K562 (cell line): ENCODE measurements at regions not wholly inside any gene's neighbourhood (a gene's known extent, or its start where the extent isn't known, plus 50 kb on each side); places are given as distances from the start of the nearest gene placed in this dataset.

Experiments used
- ATAC-seq: fragments of 200-7000 bp; cut with Tn5 transposase; 3 replicates; pipeline ENCODE4 v1.9.1; 2020; ENCODE audit warnings: moderate library complexity
- BruUV-seq: library from RNA; stranded (reverse); fragments of 400-500 nt; replicated peaks from 2 replicates; lab custom pipeline; 2021; lab: Mats Ljungman, UMichigan
- CTCF ChIA-PET: fragments of 300-600 bp; formaldehyde crosslinking; extraction: SDS; loops from one replicate; lab custom pipeline; 2021; ENCODE audit warnings: low intra/inter-chr PET ratio; lab: Yijun Ruan, JAX
- POLR2A ChIA-PET: fragments of 300-600, 350-650 bp; sonication (Branson Sonifier 250); formaldehyde crosslinking; extraction: SDS; loops from one replicate; lab custom pipeline; 2021; ENCODE audit warnings: antibody characterized with exemption, inconsistent platforms; lab: Yijun Ruan, JAX
- DNase-seq, 4 experiments: peaks; one replicate each; pipeline versions ENCODE4 v3.0.0 to v3.0.0-alpha.2; 2011 to 2018; ENCODE audit warnings: low spot score in 3 of 4, mixed read lengths in 3 of 4; ENCODE audit errors: extremely low read depth in 1 of 4
- FAIRE-seq: peaks from 2 replicates; lab custom pipeline; 2011; peaks lifted over from hg19 to GRCh38; lab: Jason Lieb, UNC
- H2AFZ ChIP-seq: 2 replicates; pipeline ENCODE4 v1.6.0; 2011; ENCODE audit warnings: low read depth, low read length, control low read depth, inconsistent platforms
- H3K27ac ChIP-seq: fragments of 200-600 bp; 3 replicates; pipeline ENCODE4 v1.8.0; 2011; ENCODE audit warnings: low read depth, mild to moderate bottlenecking, control low read depth, inconsistent platforms, low read length, moderate library complexity, mixed read lengths; ENCODE audit errors: extremely low read depth
- H3K27me3 ChIP-seq, 2 experiments: fragments of 300-600 bp in 1 of 2; 2 replicates in 1 of 2; 3 replicates in 1 of 2; pipeline versions ENCODE4 v1.6.0 to v1.8.0; 2011; ENCODE audit warnings: inconsistent platforms in 2 of 2, low read length in 2 of 2, mild to moderate bottlenecking in 1 of 2, mixed read lengths in 1 of 2, moderate library complexity in 1 of 2; ENCODE audit not compliant: control insufficient read depth in 2 of 2, insufficient read depth in 2 of 2
- H3K36me3 ChIP-seq: fragments of 300-600 bp; 3 replicates; pipeline ENCODE4 v1.8.0; 2011; ENCODE audit warnings: mild to moderate bottlenecking, low read length, inconsistent platforms; ENCODE audit not compliant: control insufficient read depth, insufficient read depth
- H3K4me1 ChIP-seq, 2 experiments: fragments of 200-600 bp in 1 of 2; replicated peaks in 1 of 2; 2 replicates in 1 of 2; 3 replicates in 1 of 2; pipeline versions ENCODE4 v1.5.1 to v1.8.0; 2011; ENCODE audit warnings: inconsistent platforms in 2 of 2, low read length in 2 of 2, mild to moderate bottlenecking in 1 of 2, mixed read lengths in 1 of 2, moderate library complexity in 1 of 2; ENCODE audit not compliant: control insufficient read depth in 2 of 2, insufficient read depth in 2 of 2
- H3K4me2 ChIP-seq: 2 replicates; pipeline ENCODE4 v1.6.1; 2011; ENCODE audit warnings: low read length, control low read depth, inconsistent platforms, mixed read lengths; ENCODE audit not compliant: insufficient read depth
- H3K4me3 ChIP-seq: fragments of 200-600 bp; sonication (generic), shearing (Covaris generic); 2 replicates; pipeline ENCODE4 v1.5.1; 2016; ENCODE audit warnings: control low read depth, inconsistent platforms
- H3K79me2 ChIP-seq: fragments of 200-600 bp; 3 replicates; pipeline ENCODE4 v1.8.0; 2011; ENCODE audit warnings: low read length, inconsistent platforms; ENCODE audit not compliant: control insufficient read depth, insufficient read depth
- H3K9ac ChIP-seq, 2 experiments: 2 replicates each; pipeline versions ENCODE4 v1.6.0 to v1.6.1; 2011; ENCODE audit warnings: low read depth in 2 of 2, low read length in 2 of 2, control low read depth in 1 of 2, inconsistent platforms in 1 of 2, mild to moderate bottlenecking in 1 of 2, mixed read lengths in 1 of 2; ENCODE audit not compliant: insufficient read depth in 1 of 2
- H3K9me1 ChIP-seq: one replicate; pipeline ENCODE4 v1.6.0; 2011; ENCODE audit warnings: inconsistent platforms, mild to moderate bottlenecking, low read length, moderate library complexity; ENCODE audit not compliant: control insufficient read depth, insufficient read depth
- H3K9me3 ChIP-seq: replicated peaks from 2 replicates; pipeline ENCODE4 v1.5.1; 2011; ENCODE audit warnings: low read depth, low read length, inconsistent platforms; ENCODE audit not compliant: control insufficient read depth, insufficient read depth
- H4K20me1 ChIP-seq: replicated peaks from 2 replicates; pipeline ENCODE4 v1.6.1; 2011; ENCODE audit warnings: low read length, inconsistent platforms, mixed read lengths; ENCODE audit not compliant: control insufficient read depth, insufficient read depth
- DIDO1 ChIP-seq: fragments of 450-650 bp; IDR thresholded peaks from 2 replicates; pipeline ENCODE4 v1.6.1; 2016; ENCODE audit warnings: low read depth, missing biosample characterization, missing genetic modification characterization
- GATA2 ChIP-seq: sonication (generic); formaldehyde crosslinking; IDR thresholded peaks from 2 replicates; pipeline ENCODE4 v1.4.0; 2020; ENCODE audit warnings: mild to moderate bottlenecking, missing genetic modification reagents
- KAT7 ChIP-seq: sonication (generic); formaldehyde crosslinking; IDR thresholded peaks from 2 replicates; pipeline ENCODE4 v1.8.0; 2022; ENCODE audit warnings: missing genetic modification reagents, mild to moderate bottlenecking, borderline replicate concordance
- PHB ChIP-seq: fragments of 250-450 bp; sonication (Bioruptor Pico); IDR thresholded peaks from 2 replicates; pipeline ENCODE4 v1.5.0; 2021
- RFX1 ChIP-seq: fragments of 450-650 bp; IDR thresholded peaks from 2 replicates; pipeline ENCODE4 v1.6.1; 2016; ENCODE audit warnings: mild to moderate bottlenecking, moderate library complexity
- TAF9B ChIP-seq: fragments of 450-650 bp; IDR thresholded peaks from 2 replicates; pipeline ENCODE4 v1.6.1; 2018; ENCODE audit warnings: mild to moderate bottlenecking; ENCODE audit not compliant: partially characterized antibody
- YY1 ChIP-seq, 3 experiments: IDR thresholded peaks; 2 replicates each; pipeline ENCODE4 v1.6.1; 2011; ENCODE audit warnings: low read length in 2 of 3, mild to moderate bottlenecking in 2 of 3, moderate library complexity in 2 of 3, borderline replicate concordance in 1 of 3, control low read depth in 1 of 3, low read depth in 1 of 3; ENCODE audit not compliant: insufficient read depth in 3 of 3, insufficient replicate concordance in 2 of 3, control insufficient read depth in 1 of 3, insufficient read length in 1 of 3; ENCODE audit errors: extremely low read depth in 1 of 3
- ZFP1 ChIP-seq: fragments of 450-650 bp; formaldehyde crosslinking; IDR thresholded peaks from 2 replicates; pipeline ENCODE4 v1.4.0; 2020; ENCODE audit warnings: mild to moderate bottlenecking, mixed read lengths
- ZNF57 ChIP-seq: fragments of 450-650 bp; formaldehyde crosslinking; IDR thresholded peaks from 2 replicates; pipeline ENCODE4 v1.4.0; 2020; ENCODE audit warnings: mild to moderate bottlenecking, moderate library complexity
- ZNF584 ChIP-seq: fragments of 200-800 bp; sonication (Bioruptor generic); IDR thresholded peaks from 2 replicates; pipeline ENCODE4 v1.6.1; 2016; ENCODE audit warnings: low read depth, mild to moderate bottlenecking, missing genetic modification characterization, missing compliant biosample characterization
- ZNF76 ChIP-seq: fragments of 250-450 bp; sonication (Bioruptor Pico); IDR thresholded peaks from 2 replicates; pipeline ENCODE4 v1.4.0; 2020; ENCODE audit warnings: mild to moderate bottlenecking, moderate library complexity, borderline replicate concordance
- WGBS: fragments of 100-300 bp; shearing (Covaris generic); methylation state at CpG from one replicate; pipeline ENCODE4 v1.1.6; 2016; ENCODE audit warnings: low coverage, mixed read lengths; ENCODE audit not compliant: insufficient coverage; ENCODE audit errors: missing lambda C conversion rate; 5-methylcytosine and 5-hydroxymethylcytosine counted together
- in situ Hi-C: fragments of 300-500 bp; cut with MboI; formaldehyde crosslinking; loops from 4 replicates; pipeline ENCODE4 v1.15.0; 2018; ENCODE audit warnings: inconsistent platforms, mixed read lengths
- intact Hi-C: fragments of 100-400 bp; cut with micrococcal nuclease; formaldehyde crosslinking; loops from 2 replicates; pipeline ENCODE4 v1.14.2; 2022
- TF ChIP-seq, protein P1 (sequence below): fragments of 250-450 bp; sonication (Bioruptor Pico); IDR thresholded peaks from 2 replicates; pipeline ENCODE4 v1.4.0; 2020; ENCODE audit warnings: mild to moderate bottlenecking
- TF ChIP-seq, protein P2 (sequence below), 2 experiments: fragments of 200-800 bp in 1 of 2; sonication (Bioruptor generic) in 1 of 2; sonication (generic) in 1 of 2; formaldehyde crosslinking in 1 of 2; IDR thresholded peaks in 1 of 2; conservative IDR thresholded peaks in 1 of 2; 2 replicates each; pipeline versions ENCODE4 v1.5.0 to v1.6.1; 2016 to 2020; ENCODE audit warnings: missing compliant biosample characterization in 1 of 2, missing genetic modification characterization in 1 of 2, missing genetic modification reagents in 1 of 2

DNA sequence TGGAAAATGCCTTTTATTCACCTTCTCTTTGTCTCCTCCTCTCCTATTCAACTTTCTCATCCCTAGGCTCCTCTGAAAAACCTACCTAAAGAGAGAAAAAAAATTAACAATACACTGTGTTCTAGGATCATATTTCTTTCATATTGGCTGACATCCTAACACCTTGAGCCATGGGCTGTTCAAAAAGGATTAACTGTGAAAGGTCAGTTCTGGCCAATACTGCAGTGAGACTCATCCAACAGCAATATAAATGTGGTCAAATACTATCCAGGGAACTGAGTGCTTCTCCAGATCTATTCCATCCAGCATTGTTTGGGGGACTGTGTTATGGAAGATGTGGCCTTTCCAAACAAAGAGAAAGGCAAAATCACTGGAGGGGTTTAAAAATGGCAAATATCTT, 131.1 kb upstream of the MOCS2 start:
- Histone ChIP-seq H3K27me3 (peaks cover 0 to 2% of the 10 kb centered on the region in 2 experiments; a peak in 1 of 5 replicates), H3K27ac (no peak overlapping the region), H2AFZ (no peak overlapping the region), H3K4me2 (no peak overlapping the region), H3K9me1 (no peaks in the 10 kb centered on the region), H3K4me3 (no peak overlapping the region), H3K9me3 (no peaks in the 10 kb centered on the region), H3K79me2 (no peaks in the 10 kb centered on the region), H3K4me1 (no peaks in the 10 kb centered on the region), H4K20me1 (no peaks in the 10 kb centered on the region), H3K9ac (no peak overlapping the region)
- intact Hi-C loops, result no loop called here
- DNase-seq (no peak), FAIRE-seq (no peak), ATAC-seq (no peak)
- CTCF ChIA-PET, result no interaction called here
- POLR2A ChIA-PET, result no interaction called here
- BruUV-seq, result no TSS peak
- no peak for TF ChIP-seq GATA2
- TF ChIP-seq PHB (CRISPR knock-in tag), result no peak
- TF ChIP-seq YY1 (IDR thresholded peaks at IDR 0.05; ENCODE audit: borderline replicate concordance in 1 of 3, control insufficient read depth in 1 of 3, extremely low read depth in 1 of 3, insufficient read depth in 3 of 3, insufficient read length in 1 of 3, insufficient replicate concordance in 2 of 3, low read depth in 1 of 3, low read length in 2 of 3), result no peak
- 0 out of 2 replicates have a peak, but pooled peaks have one; percentile 15 for TF ChIP-seq RFX1
- TF ChIP-seq, all 486 proteins: peak for 1
- in situ Hi-C loops, result no loop called here
- H3K36me3 ChIP-seq, result no peaks in the 10 kb centered on the region

DNA sequence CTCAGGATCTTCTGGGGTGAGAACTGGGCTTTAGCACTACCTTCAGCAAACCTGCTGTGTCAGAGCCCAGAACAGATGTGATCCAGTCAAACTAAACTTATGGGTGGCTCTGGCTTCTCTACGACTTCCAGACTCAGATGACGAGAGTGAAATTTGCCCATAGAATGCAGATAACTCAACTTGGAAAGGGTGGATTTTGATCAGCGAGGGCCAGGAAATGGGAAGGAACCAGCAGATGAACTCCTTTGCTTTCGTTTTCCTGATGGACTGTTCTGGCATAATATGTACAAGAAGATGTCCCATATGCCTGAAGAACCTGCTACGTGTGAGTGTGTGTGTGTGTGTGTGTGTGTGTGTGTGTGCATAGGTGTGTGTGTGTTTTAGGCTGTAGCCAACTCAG, 132.0 kb upstream of the MOCS2 start:
- in situ Hi-C loops, result no loop called here
- no peak overlapping the region; the same call in 1 of the 2 replicates for H3K4me2 ChIP-seq
- 10% methylated on average over 5 of the region's 5 CpGs for WGBS
- no peaks in the 10 kb centered on the region for H3K36me3 ChIP-seq
- no peak for FAIRE-seq
- no peaks in the 10 kb centered on the region for H3K9me3 ChIP-seq
- intact Hi-C loops, result no loop called here
- no TSS peak for BruUV-seq
- no peak overlapping the region for H3K27ac ChIP-seq
- H3K9me1 ChIP-seq, result no peaks in the 10 kb centered on the region
- H4K20me1 ChIP-seq, result no peaks in the 10 kb centered on the region
- no peak for DNase-seq
- no peak for ATAC-seq
- H3K4me3 ChIP-seq, result no peak overlapping the region
- H3K4me1 ChIP-seq, result peaks cover 0 to 6% of the 10 kb centered on the region in 2 experiments; a peak in 2 of 5 replicates
- H3K9ac ChIP-seq, result no peak overlapping the region
- ChIA-PET POLR2A (no interaction called here), CTCF (no interaction called here)
- no peaks in the 10 kb centered on the region for H3K79me2 ChIP-seq
- TF ChIP-seq KAT7 (CRISPR knock-in tag) (no peak), ZNF584 (no peak), ZNF57 (no peak), GATA2 (no peak), ZNF76 (CRISPR knock-in tag) (no peak), TAF9B (no peak), ZFP1 (CRISPR knock-in tag) (no peak), DIDO1 (tag) (no peak)
- TF ChIP-seq, protein P1, sequence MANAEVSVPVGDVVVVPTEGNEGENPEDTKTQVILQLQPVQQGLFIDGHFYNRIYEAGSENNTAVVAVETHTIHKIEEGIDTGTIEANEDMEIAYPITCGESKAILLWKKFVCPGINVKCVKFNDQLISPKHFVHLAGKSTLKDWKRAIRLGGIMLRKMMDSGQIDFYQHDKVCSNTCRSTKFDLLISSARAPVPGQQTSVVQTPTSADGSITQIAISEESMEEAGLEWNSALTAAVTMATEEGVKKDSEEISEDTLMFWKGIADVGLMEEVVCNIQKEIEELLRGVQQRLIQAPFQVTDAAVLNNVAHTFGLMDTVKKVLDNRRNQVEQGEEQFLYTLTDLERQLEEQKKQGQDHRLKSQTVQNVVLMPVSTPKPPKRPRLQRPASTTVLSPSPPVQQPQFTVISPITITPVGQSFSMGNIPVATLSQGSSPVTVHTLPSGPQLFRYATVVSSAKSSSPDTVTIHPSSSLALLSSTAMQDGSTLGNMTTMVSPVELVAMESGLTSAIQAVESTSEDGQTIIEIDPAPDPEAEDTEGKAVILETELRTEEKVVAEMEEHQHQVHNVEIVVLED (CRISPR knock-in tag), result no peak
- TF ChIP-seq, protein P2, sequence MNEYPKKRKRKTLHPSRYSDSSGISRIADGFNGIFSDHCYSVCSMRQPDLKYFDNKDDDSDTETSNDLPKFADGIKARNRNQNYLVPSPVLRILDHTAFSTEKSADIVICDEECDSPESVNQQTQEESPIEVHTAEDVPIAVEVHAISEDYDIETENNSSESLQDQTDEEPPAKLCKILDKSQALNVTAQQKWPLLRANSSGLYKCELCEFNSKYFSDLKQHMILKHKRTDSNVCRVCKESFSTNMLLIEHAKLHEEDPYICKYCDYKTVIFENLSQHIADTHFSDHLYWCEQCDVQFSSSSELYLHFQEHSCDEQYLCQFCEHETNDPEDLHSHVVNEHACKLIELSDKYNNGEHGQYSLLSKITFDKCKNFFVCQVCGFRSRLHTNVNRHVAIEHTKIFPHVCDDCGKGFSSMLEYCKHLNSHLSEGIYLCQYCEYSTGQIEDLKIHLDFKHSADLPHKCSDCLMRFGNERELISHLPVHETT (CRISPR knock-in tag; conservative IDR thresholded peaks at IDR 0.05 in 1 of 2, IDR thresholded peaks at IDR 0.05 in 1 of 2), result no peak
- peak overlapping the region; percentile 29; the same call in 1 of the 2 replicates for H2AFZ ChIP-seq
- peaks cover 0 to under 1% of the 10 kb centered on the region in 2 experiments; a peak in 1 of 5 replicates for H3K27me3 ChIP-seq
